OCI-LY7 (cell line): ENCODE measurements at regions not wholly inside any gene's neighbourhood (a gene's known extent, or its start where the extent isn't known, plus 50 kb on each side); places are given as distances from the start of the nearest gene placed in this dataset.

Experiments
- BruUV-seq: library from RNA; stranded (reverse); fragments of 400-500 nt; replicated peaks from 2 replicates; lab custom pipeline; 2021; lab: Mats Ljungman, UMichigan
- CTCF ChIA-PET: fragments of 300-600 bp; sonication (Branson Sonifier 250); formaldehyde crosslinking; loops from one replicate; lab custom pipeline; 2022; ENCODE audit warnings: antibody characterized with exemption; ENCODE audit not compliant: unreplicated experiment; lab: Charles Lee
- POLR2A ChIA-PET: fragments of 300-600 bp; sonication (Branson Sonifier 250); formaldehyde crosslinking; loops from one replicate; lab custom pipeline; 2022; ENCODE audit warnings: antibody characterized with exemption; lab: Charles Lee
- DNase-seq: peaks from one replicate; pipeline ENCODE4 v3.0.0-alpha.2; 2015; ENCODE audit warnings: low spot score
- H2AFZ ChIP-seq: fragments of 200-600 bp; sonication (generic), shearing (Covaris generic); 2 replicates; pipeline ENCODE4 v1.6.1; 2014; ENCODE audit warnings: mild to moderate bottlenecking, antibody characterized with exemption, low read length, moderate library complexity
- H3K27ac ChIP-seq: fragments of 200-600 bp; sonication (generic); 2 replicates; pipeline ENCODE4 v1.5.1; 2014; ENCODE audit warnings: mixed run types, low read depth, mild to moderate bottlenecking, moderate library complexity, low read length, inconsistent platforms; ENCODE audit not compliant: poor library complexity, severe bottlenecking
- H3K36me3 ChIP-seq: fragments of 200-600 bp; sonication (generic); 2 replicates; pipeline ENCODE4 v1.6.1; 2014; ENCODE audit warnings: mild to moderate bottlenecking, antibody characterized with exemption, low read length, moderate library complexity, mixed read lengths; ENCODE audit not compliant: insufficient read depth
- H3K4me1 ChIP-seq: fragments of 200-600 bp; sonication (generic); 2 replicates; pipeline ENCODE4 v1.5.1; 2014; ENCODE audit warnings: mild to moderate bottlenecking, low read length; ENCODE audit not compliant: insufficient read depth, poor library complexity, severe bottlenecking
- H3K4me2 ChIP-seq: fragments of 200-600 bp; sonication (generic); 2 replicates; pipeline ENCODE4 v1.6.1; 2014; ENCODE audit warnings: mild to moderate bottlenecking, low read length
- H3K4me3 ChIP-seq: fragments of 200-600 bp; sonication (generic); 2 replicates; pipeline ENCODE4 v1.5.1; 2014; ENCODE audit warnings: mild to moderate bottlenecking, low read depth, low read length; ENCODE audit not compliant: poor library complexity, severe bottlenecking
- H3K79me2 ChIP-seq: fragments of 200-600 bp; sonication (generic); 2 replicates; pipeline ENCODE4 v1.6.1; 2016; ENCODE audit warnings: low read depth, mild to moderate bottlenecking, low read length, moderate library complexity, mixed read lengths; ENCODE audit not compliant: insufficient read depth
- H3K9me2 ChIP-seq: fragments of 200-600 bp; sonication (generic); 2 replicates; pipeline ENCODE4 v1.6.1; 2016; ENCODE audit warnings: mild to moderate bottlenecking, low read length, mixed read lengths; ENCODE audit not compliant: insufficient read depth
- H3K9me3 ChIP-seq: fragments of 200-600 bp; sonication (generic); 2 replicates; pipeline ENCODE4 v1.6.1; 2014; ENCODE audit warnings: mild to moderate bottlenecking, mixed run types, low read length, mixed read lengths
- H4K20me1 ChIP-seq: fragments of 200-600 bp; sonication (generic); 2 replicates; pipeline ENCODE4 v1.6.1; 2014; ENCODE audit warnings: mild to moderate bottlenecking, antibody characterized with exemption, low read length, moderate library complexity, mixed read lengths; ENCODE audit not compliant: insufficient read depth
- CTCF ChIP-seq: fragments of 200-600 bp; sonication (generic); conservative IDR thresholded peaks from 2 replicates; pipeline ENCODE4 v1.5.1; 2014; ENCODE audit warnings: mild to moderate bottlenecking, antibody characterized with exemption, low read length, moderate library complexity, mixed read lengths
- EZH2phosphoT487 ChIP-seq: fragments of 200-600 bp; sonication (generic); IDR thresholded peaks from 2 replicates; pipeline ENCODE4 v1.6.1; 2018; ENCODE audit warnings: low read depth, borderline replicate concordance, mild to moderate bottlenecking, mixed run types, antibody characterized with exemption, low read length, moderate library complexity, mixed read lengths
- intact Hi-C: fragments of 100-400 bp; cut with micrococcal nuclease; formaldehyde crosslinking; loops from one replicate; pipeline ENCODE4 v1.10.0; 2022; ENCODE audit not compliant: unreplicated experiment

GRCh38 chr7:19589446-19589845, 119.4 kb downstream of the POLR1F start:
- no peak overlapping the region for H3K4me2 ChIP-seq
- intact Hi-C loops, result no loop called here
- no TSS peak for BruUV-seq
- no peaks in the 10 kb centered on the region for H3K4me1 ChIP-seq
- no peaks in the 10 kb centered on the region for H3K9me3 ChIP-seq
- no peaks in the 10 kb centered on the region for H3K36me3 ChIP-seq
- H3K4me3 ChIP-seq, result no peak overlapping the region
- H3K79me2 ChIP-seq, result no peaks in the 10 kb centered on the region
- no peak for DNase-seq
- CTCF ChIA-PET, result no interaction called here
- TF ChIP-seq CTCF (no peak), EZH2phosphoT487 (no peak)
- no peak overlapping the region for H2AFZ ChIP-seq
- H4K20me1 ChIP-seq, result no peaks in the 10 kb centered on the region
- POLR2A ChIA-PET, result interaction anchor here (1.0 to 1.5 kb wide), 2 partner anchors 9 to 10 kb away, joined by 3 to 4 read pairs; no protein-coding TSS in a partner anchor
- no peak overlapping the region for H3K27ac ChIP-seq
- no peaks in the 10 kb centered on the region for H3K9me2 ChIP-seq

- Histone ChIP-seq H2AFZ (no peak overlapping the region), H3K79me2 (no peaks in the 10 kb centered on the region), H3K9me3 (no peaks in the 10 kb centered on the region), H3K9me2 (no peaks in the 10 kb centered on the region), H3K36me3 (no peaks in the 10 kb centered on the region), H3K4me3 (no peak overlapping the region), H3K4me2 (no peak overlapping the region), H3K27ac (no peak overlapping the region), H3K4me1 (no peaks in the 10 kb centered on the region), H4K20me1 (no peaks in the 10 kb centered on the region)
- ChIA-PET CTCF (no interaction called here), POLR2A (interaction anchor here (0.7 kb wide), 1 partner anchor 1425 kb away, joined by 3 read pairs; no protein-coding TSS in a partner anchor)
- BruUV-seq, result no TSS peak
- no peak for DNase-seq
- TF ChIP-seq CTCF (no peak), EZH2phosphoT487 (no peak)
- intact Hi-C loops, result no loop called here
Observed at GRCh38 chr7:19587291-19587690, 121.5 kb downstream of the POLR1F start.

- H3K9me3 ChIP-seq, result no peaks in the 10 kb centered on the region
- H3K27ac ChIP-seq, result no peak overlapping the region
- no peaks in the 10 kb centered on the region for H3K79me2 ChIP-seq
- no peak for DNase-seq
- no peak overlapping the region for H3K4me3 ChIP-seq
- no peak overlapping the region for H3K4me2 ChIP-seq
- no peaks in the 10 kb centered on the region for H3K36me3 ChIP-seq
- intact Hi-C loops, result no loop called here
- no peak for TF ChIP-seq EZH2phosphoT487
- no peak for TF ChIP-seq CTCF
- H3K9me2 ChIP-seq, result no peaks in the 10 kb centered on the region
- BruUV-seq, result no TSS peak
- H3K4me1 ChIP-seq, result no peaks in the 10 kb centered on the region
- no peak overlapping the region for H2AFZ ChIP-seq
- POLR2A ChIA-PET, result no interaction called here
- H4K20me1 ChIP-seq, result no peaks in the 10 kb centered on the region
- CTCF ChIA-PET, result no interaction called here
Observed at GRCh38 chr7:19585761-19586160, 123.1 kb downstream of the POLR1F start.
